Fibroblast of lung (primary cell): ENCODE measurements at regions not wholly inside any gene's neighbourhood (a gene's known extent, or its start where the extent isn't known, plus 50 kb on each side); places are given as distances from the start of the nearest gene placed in this dataset.

Experiments
- DNase-seq, 2 donors: peaks; one replicate each; pipeline versions ENCODE4 v3.0.0 to v3.0.0-alpha.2; 2010; ENCODE audit warnings: low read depth in 2 of 2
- H2AFZ ChIP-seq: 2 replicates; pipeline ENCODE4 v1.5.1; 2012; ENCODE audit warnings: low read length, control low read depth, inconsistent platforms
- H3K27ac ChIP-seq: 2 replicates; pipeline ENCODE4 v1.5.1; 2011; ENCODE audit warnings: low read length, control low read depth; ENCODE audit not compliant: insufficient read depth
- H3K27me3 ChIP-seq: 2 replicates; pipeline ENCODE4 v1.5.1; 2011; ENCODE audit warnings: mild to moderate bottlenecking, low read length; ENCODE audit not compliant: control insufficient read depth, insufficient read depth
- H3K36me3 ChIP-seq: 2 replicates; pipeline ENCODE4 v1.5.1; 2011; ENCODE audit warnings: low read length; ENCODE audit not compliant: control insufficient read depth, insufficient read depth
- H3K4me1 ChIP-seq: 2 replicates; pipeline ENCODE4 v1.5.1; 2011; ENCODE audit warnings: low read length; ENCODE audit not compliant: control insufficient read depth, insufficient read depth; ENCODE audit errors: extremely low read depth
- H3K4me2 ChIP-seq: 2 replicates; pipeline ENCODE4 v1.5.1; 2011; ENCODE audit warnings: low read length, control low read depth; ENCODE audit not compliant: insufficient read depth; ENCODE audit errors: extremely low read depth
- H3K4me3 ChIP-seq, 4 experiments: fragments of 200-600 bp in 1 of 4; sonication (generic) in 1 of 4; replicated peaks in 1 of 4; 2 replicates each; pipeline ENCODE4 v1.5.1; 2011 to 2016; ENCODE audit warnings: low read length in 4 of 4, low read depth in 3 of 4, mild to moderate bottlenecking in 3 of 4, control low read depth in 2 of 4, inconsistent platforms in 1 of 4, mixed read lengths in 1 of 4; ENCODE audit not compliant: insufficient read depth in 1 of 4; ENCODE audit errors: control extremely low read depth in 1 of 4
- H3K79me2 ChIP-seq: 2 replicates; pipeline ENCODE4 v1.5.1; 2012; ENCODE audit warnings: mild to moderate bottlenecking, low read length, inconsistent platforms; ENCODE audit not compliant: control insufficient read depth, insufficient read depth
- H3K9ac ChIP-seq: 2 replicates; pipeline ENCODE4 v1.5.1; 2011; ENCODE audit warnings: mild to moderate bottlenecking, low read length, control low read depth; ENCODE audit not compliant: insufficient read depth
- H3K9me3 ChIP-seq: 2 replicates; pipeline ENCODE4 v1.5.1; 2012; ENCODE audit warnings: low read depth, low read length; ENCODE audit not compliant: control insufficient read depth, insufficient read depth
- H4K20me1 ChIP-seq: 2 replicates; pipeline ENCODE4 v1.5.1; 2011; ENCODE audit warnings: low read length; ENCODE audit not compliant: control insufficient read depth, insufficient read depth; ENCODE audit errors: extremely low read depth
- CTCF ChIP-seq, 2 donors: IDR thresholded peaks in 1 of 2; conservative IDR thresholded peaks in 1 of 2; 1 replicate in 1 of 2; 2 replicates in 1 of 2; pipeline ENCODE4 v1.5.1; 2011 to 2012; ENCODE audit warnings: low read length in 2 of 2, control low read depth in 1 of 2, inconsistent platforms in 1 of 2, low read depth in 1 of 2, mild to moderate bottlenecking in 1 of 2
- EZH2 ChIP-seq: IDR thresholded peaks from 2 replicates; pipeline ENCODE4 v1.5.1; 2012; ENCODE audit warnings: low read length, control low read depth, mild to moderate bottlenecking; ENCODE audit errors: missing control alignments

- TF ChIP-seq CTCF (conservative IDR thresholded peaks at IDR 0.05 in 1 of 2, IDR thresholded peaks at IDR 0.05 in 1 of 2; ENCODE audit: low read depth in 1 of 2, low read length in 2 of 2) (no peak), EZH2 (no peak)
- Histone ChIP-seq H2AFZ (no peak overlapping the region), H3K4me1 (no peaks in the 10 kb centered on the region), H3K4me3 (no peak overlapping the region), H3K9me3 (no peaks in the 10 kb centered on the region), H3K4me2 (no peak overlapping the region), H3K27me3 (no peaks in the 10 kb centered on the region), H3K27ac (no peak overlapping the region), H4K20me1 (no peaks in the 10 kb centered on the region), H3K9ac (no peak overlapping the region), H3K79me2 (no peaks in the 10 kb centered on the region), H3K36me3 (no peaks in the 10 kb centered on the region)
- DNase-seq: no peak
These were observed 276.2 kb upstream of the CHD6 start for GRCh38 chr20:41894255-41894963.

GRCh38 chr20:41892031-41892430 is 273.9 kb upstream of the CHD6 start:
- Histone ChIP-seq H4K20me1 (no peaks in the 10 kb centered on the region), H3K9me3 (no peaks in the 10 kb centered on the region), H3K36me3 (no peaks in the 10 kb centered on the region), H3K4me3 (no peak overlapping the region), H3K4me1 (no peaks in the 10 kb centered on the region), H3K4me2 (no peak overlapping the region), H3K27me3 (no peaks in the 10 kb centered on the region), H3K27ac (no peak overlapping the region), H3K79me2 (no peaks in the 10 kb centered on the region), H2AFZ (no peak overlapping the region), H3K9ac (no peak overlapping the region)
- TF ChIP-seq CTCF (conservative IDR thresholded peaks at IDR 0.05 in 1 of 2, IDR thresholded peaks at IDR 0.05 in 1 of 2; ENCODE audit: low read depth in 1 of 2, low read length in 2 of 2) (no peak), EZH2 (no peak)
- no peak for DNase-seq

- Histone ChIP-seq H3K36me3 (no peaks in the 10 kb centered on the region), H3K4me2 (no peak overlapping the region), H3K79me2 (no peaks in the 10 kb centered on the region), H3K4me3 (no peak overlapping the region), H3K9me3 (no peaks in the 10 kb centered on the region), H4K20me1 (no peaks in the 10 kb centered on the region), H3K4me1 (no peaks in the 10 kb centered on the region), H3K9ac (no peak overlapping the region), H3K27ac (no peak overlapping the region), H3K27me3 (no peaks in the 10 kb centered on the region), H2AFZ (no peak overlapping the region)
- DNase-seq: no peak
- TF ChIP-seq CTCF (conservative IDR thresholded peaks at IDR 0.05 in 1 of 2, IDR thresholded peaks at IDR 0.05 in 1 of 2; ENCODE audit: low read depth in 1 of 2, low read length in 2 of 2) (no peak), EZH2 (no peak)
These were observed 271.7 kb upstream of the CHD6 start for GRCh38 chr20:41889844-41890224.
